SK-N-SH treated with all-trans-retinoic acid at 6 μM for 48 hours (cell line): ENCODE measurements at regions not wholly inside any gene's neighbourhood (a gene's known extent, or its start where the extent isn't known, plus 50 kb on each side); places are given as distances from the start of the nearest gene placed in this dataset.

Source experiments
- ATAC-seq: fragments of 200-7000 bp; cut with Tn5 transposase; 3 replicates; pipeline ENCODE4 v1.9.1; 2020; ENCODE audit warnings: mild to moderate bottlenecking, moderate library complexity
- ARNTL ChIP-seq: fragments of 450-650 bp; formaldehyde crosslinking; IDR thresholded peaks from 2 replicates; pipeline ENCODE4 v1.5.0; 2020; ENCODE audit warnings: low read depth, mild to moderate bottlenecking, moderate library complexity, borderline replicate concordance
- BACH2 ChIP-seq: fragments of 250-450 bp; sonication (Bioruptor Pico); IDR thresholded peaks from 2 replicates; pipeline ENCODE4 v1.9.0; 2021; ENCODE audit warnings: mild to moderate bottlenecking, borderline replicate concordance
- CSDC2 ChIP-seq: fragments of 250-450 bp; sonication (Bioruptor Pico); IDR thresholded peaks from 2 replicates; pipeline ENCODE4 v1.5.0; 2020; ENCODE audit warnings: mild to moderate bottlenecking, moderate library complexity
- ESRRG ChIP-seq: fragments of 250-450 bp; sonication (Bioruptor Pico); IDR thresholded peaks from 2 replicates; pipeline ENCODE4 v1.6.1; 2021; ENCODE audit warnings: mild to moderate bottlenecking
- GLIS3 ChIP-seq: fragments of 250-450 bp; sonication (Bioruptor Pico); IDR thresholded peaks from 2 replicates; pipeline ENCODE4 v1.5.0; 2020; ENCODE audit warnings: mild to moderate bottlenecking, moderate library complexity
- OSR1 ChIP-seq: fragments of 250-450 bp; sonication (Bioruptor Pico); IDR thresholded peaks from 2 replicates; pipeline ENCODE4 v1.8.0; 2022; ENCODE audit warnings: moderate library complexity, mild to moderate bottlenecking, inconsistent platforms
- PPARA ChIP-seq: fragments of 250-450 bp; sonication (Bioruptor Pico); IDR thresholded peaks from 2 replicates; pipeline ENCODE4 v1.5.0; 2020; ENCODE audit warnings: mild to moderate bottlenecking, borderline replicate concordance
- RARB ChIP-seq: fragments of 250-450 bp; sonication (Bioruptor Pico); IDR thresholded peaks from 2 replicates; pipeline ENCODE4 v1.8.0; 2021; ENCODE audit warnings: mild to moderate bottlenecking, moderate library complexity
- SNAI2 ChIP-seq: fragments of 250-450 bp; sonication (Bioruptor Pico); IDR thresholded peaks from 2 replicates; pipeline ENCODE4 v1.5.0; 2020; ENCODE audit warnings: mild to moderate bottlenecking, moderate library complexity
- TCF4 ChIP-seq: fragments of 250-450 bp; sonication (Bioruptor Pico); IDR thresholded peaks from 2 replicates; pipeline ENCODE4 v1.8.0; 2021; ENCODE audit warnings: mild to moderate bottlenecking, moderate library complexity, borderline replicate concordance
- TOX ChIP-seq: fragments of 250-450 bp; sonication (Bioruptor Pico); IDR thresholded peaks from 2 replicates; pipeline ENCODE4 v1.8.0; 2021; ENCODE audit warnings: mild to moderate bottlenecking, moderate library complexity, borderline replicate concordance
- ZC3H10 ChIP-seq: fragments of 250-450 bp; sonication (Bioruptor Pico); IDR thresholded peaks from 2 replicates; pipeline ENCODE4 v1.5.1; 2021; ENCODE audit warnings: mild to moderate bottlenecking, moderate library complexity
- ZFP3 ChIP-seq: fragments of 250-450 bp; sonication (Bioruptor Pico); IDR thresholded peaks from 2 replicates; pipeline ENCODE4 v1.5.0; 2020; ENCODE audit warnings: mild to moderate bottlenecking, moderate library complexity
- ZNF565 ChIP-seq: fragments of 450-650 bp; formaldehyde crosslinking; conservative IDR thresholded peaks from 2 replicates; pipeline ENCODE4 v1.5.0; 2020; ENCODE audit warnings: low read depth, mild to moderate bottlenecking, moderate library complexity
- ZNF70 ChIP-seq: fragments of 450-650 bp; formaldehyde crosslinking; IDR thresholded peaks from 2 replicates; pipeline ENCODE4 v1.5.0; 2020; ENCODE audit warnings: mild to moderate bottlenecking, moderate library complexity
- ZNF8 ChIP-seq: fragments of 450-650 bp; formaldehyde crosslinking; IDR thresholded peaks from 2 replicates; pipeline ENCODE4 v1.5.0; 2020; ENCODE audit warnings: mild to moderate bottlenecking, moderate library complexity
- TF ChIP-seq, protein P1 (sequence below): fragments of 250-450 bp; sonication (Bioruptor Pico); IDR thresholded peaks from 2 replicates; pipeline ENCODE4 v1.5.1; 2021; ENCODE audit warnings: mild to moderate bottlenecking, moderate library complexity
- TF ChIP-seq, protein P2 (sequence below): fragments of 250-450 bp; sonication (Bioruptor Pico); IDR thresholded peaks from 2 replicates; pipeline ENCODE4 v1.8.0; 2020; ENCODE audit warnings: mild to moderate bottlenecking, moderate library complexity, borderline replicate concordance
- TF ChIP-seq, protein P3 (sequence below): fragments of 250-450 bp; sonication (Bioruptor Pico); IDR thresholded peaks from 2 replicates; pipeline ENCODE4 v1.8.0; 2021; ENCODE audit warnings: low read depth, mild to moderate bottlenecking, moderate library complexity, borderline replicate concordance

DNA sequence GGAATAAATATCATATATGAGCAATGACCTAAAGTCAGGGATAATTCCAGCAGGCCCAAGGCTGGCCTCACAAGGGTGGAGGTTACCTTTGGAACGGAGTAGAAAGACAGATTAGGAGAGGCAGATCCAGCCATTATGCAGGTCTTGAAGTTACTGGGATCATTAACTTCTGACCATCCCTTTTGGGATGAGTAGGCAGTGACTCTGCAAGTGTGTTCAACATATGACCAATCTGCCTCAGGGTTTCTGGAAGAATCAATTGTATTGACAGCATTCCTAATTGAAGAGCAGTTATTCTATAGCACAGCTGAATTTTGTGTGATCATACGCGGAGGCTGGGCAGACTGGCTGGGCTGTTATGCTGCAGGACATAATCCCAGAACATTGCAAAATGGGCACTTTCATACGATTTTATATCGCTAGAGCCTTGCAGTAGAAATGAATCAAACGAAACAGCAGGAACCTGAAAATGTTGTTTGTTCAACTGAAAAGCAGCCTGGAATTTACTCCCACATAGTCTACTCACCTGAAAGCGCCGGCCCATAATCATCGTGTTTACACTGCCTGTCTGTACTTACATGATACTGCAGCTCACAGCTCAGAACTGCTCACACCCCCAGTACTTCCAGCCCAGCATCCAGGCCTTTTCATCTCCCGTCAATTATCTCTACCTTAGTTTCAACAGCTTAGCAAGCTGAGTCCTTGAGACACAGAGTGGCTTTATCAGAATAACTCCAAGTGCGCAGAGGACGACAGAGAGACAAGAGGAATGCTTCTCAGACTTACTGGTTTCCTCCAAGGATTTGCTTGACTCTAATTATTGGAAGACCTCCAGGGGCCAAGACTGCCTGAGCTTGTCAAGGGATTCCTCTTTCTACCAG, 556.1 kb downstream of the EFNB2 start:
- no peak for ATAC-seq
- TF ChIP-seq, protein P1, sequence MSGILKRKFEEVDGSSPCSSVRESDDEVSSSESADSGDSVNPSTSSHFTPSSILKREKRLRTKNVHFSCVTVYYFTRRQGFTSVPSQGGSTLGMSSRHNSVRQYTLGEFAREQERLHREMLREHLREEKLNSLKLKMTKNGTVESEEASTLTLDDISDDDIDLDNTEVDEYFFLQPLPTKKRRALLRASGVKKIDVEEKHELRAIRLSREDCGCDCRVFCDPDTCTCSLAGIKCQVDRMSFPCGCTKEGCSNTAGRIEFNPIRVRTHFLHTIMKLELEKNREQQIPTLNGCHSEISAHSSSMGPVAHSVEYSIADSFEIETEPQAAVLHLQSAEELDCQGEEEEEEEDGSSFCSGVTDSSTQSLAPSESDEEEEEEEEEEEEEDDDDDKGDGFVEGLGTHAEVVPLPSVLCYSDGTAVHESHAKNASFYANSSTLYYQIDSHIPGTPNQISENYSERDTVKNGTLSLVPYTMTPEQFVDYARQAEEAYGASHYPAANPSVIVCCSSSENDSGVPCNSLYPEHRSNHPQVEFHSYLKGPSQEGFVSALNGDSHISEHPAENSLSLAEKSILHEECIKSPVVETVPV (CRISPR knock-in tag), result no peak
- no peak for TF ChIP-seq OSR1
- no peak for TF ChIP-seq SNAI2 (CRISPR knock-in tag)
- TF ChIP-seq ZNF8 (CRISPR knock-in tag), result no peak
- TF ChIP-seq ZFP3 (CRISPR knock-in tag), result no peak
- no peak for TF ChIP-seq ZC3H10 (CRISPR knock-in tag)
- TF ChIP-seq ESRRG (CRISPR knock-in tag), result no peak
- TF ChIP-seq ZNF70 (CRISPR knock-in tag), result no peak
- no peak for TF ChIP-seq CSDC2 (CRISPR knock-in tag)
- TF ChIP-seq, protein P2, sequence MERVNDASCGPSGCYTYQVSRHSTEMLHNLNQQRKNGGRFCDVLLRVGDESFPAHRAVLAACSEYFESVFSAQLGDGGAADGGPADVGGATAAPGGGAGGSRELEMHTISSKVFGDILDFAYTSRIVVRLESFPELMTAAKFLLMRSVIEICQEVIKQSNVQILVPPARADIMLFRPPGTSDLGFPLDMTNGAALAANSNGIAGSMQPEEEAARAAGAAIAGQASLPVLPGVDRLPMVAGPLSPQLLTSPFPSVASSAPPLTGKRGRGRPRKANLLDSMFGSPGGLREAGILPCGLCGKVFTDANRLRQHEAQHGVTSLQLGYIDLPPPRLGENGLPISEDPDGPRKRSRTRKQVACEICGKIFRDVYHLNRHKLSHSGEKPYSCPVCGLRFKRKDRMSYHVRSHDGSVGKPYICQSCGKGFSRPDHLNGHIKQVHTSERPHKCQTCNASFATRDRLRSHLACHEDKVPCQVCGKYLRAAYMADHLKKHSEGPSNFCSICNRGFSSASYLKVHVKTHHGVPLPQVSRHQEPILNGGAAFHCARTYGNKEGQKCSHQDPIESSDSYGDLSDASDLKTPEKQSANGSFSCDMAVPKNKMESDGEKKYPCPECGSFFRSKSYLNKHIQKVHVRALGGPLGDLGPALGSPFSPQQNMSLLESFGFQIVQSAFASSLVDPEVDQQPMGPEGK (CRISPR knock-in tag), result no peak
- no peak for TF ChIP-seq TCF4 (CRISPR knock-in tag)
- no peak for TF ChIP-seq TOX (CRISPR knock-in tag)
- TF ChIP-seq RARB (CRISPR knock-in tag), result no peak
- no peak for TF ChIP-seq ARNTL
- no peak for TF ChIP-seq GLIS3 (CRISPR knock-in tag)
- TF ChIP-seq ZNF565 (CRISPR knock-in tag), result no peak
- TF ChIP-seq, protein P3, sequence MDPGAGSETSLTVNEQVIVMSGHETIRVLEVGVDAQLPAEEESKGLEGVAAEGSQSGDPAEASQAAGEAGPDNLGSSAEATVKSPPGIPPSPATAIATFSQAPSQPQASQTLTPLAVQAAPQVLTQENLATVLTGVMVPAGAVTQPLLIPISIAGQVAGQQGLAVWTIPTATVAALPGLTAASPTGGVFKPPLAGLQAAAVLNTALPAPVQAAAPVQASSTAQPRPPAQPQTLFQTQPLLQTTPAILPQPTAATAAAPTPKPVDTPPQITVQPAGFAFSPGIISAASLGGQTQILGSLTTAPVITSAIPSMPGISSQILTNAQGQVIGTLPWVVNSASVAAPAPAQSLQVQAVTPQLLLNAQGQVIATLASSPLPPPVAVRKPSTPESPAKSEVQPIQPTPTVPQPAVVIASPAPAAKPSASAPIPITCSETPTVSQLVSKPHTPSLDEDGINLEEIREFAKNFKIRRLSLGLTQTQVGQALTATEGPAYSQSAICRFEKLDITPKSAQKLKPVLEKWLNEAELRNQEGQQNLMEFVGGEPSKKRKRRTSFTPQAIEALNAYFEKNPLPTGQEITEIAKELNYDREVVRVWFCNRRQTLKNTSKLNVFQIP (CRISPR knock-in tag), result no peak

DNA sequence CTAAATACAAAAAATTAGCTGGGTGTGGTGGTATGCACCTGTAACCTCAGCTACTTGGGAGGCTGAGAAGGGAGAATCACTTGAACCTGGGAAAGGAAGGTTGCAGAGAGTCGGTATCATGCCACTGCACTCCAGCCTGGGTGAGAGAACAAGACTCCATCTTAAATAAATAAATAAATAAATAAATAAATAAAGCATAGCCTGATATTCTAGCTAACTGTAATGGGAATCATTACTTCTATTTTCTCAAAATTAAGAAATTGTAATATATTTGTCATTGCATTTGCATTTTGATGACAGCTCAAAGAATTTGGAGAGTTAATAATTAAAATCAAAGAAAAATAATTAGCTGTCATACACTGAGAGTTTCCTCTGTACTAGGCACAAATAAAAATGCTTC, 561.1 kb downstream of the EFNB2 start:
- ATAC-seq, result no peak
- TF ChIP-seq BACH2, result no peak
- TF ChIP-seq CSDC2 (CRISPR knock-in tag), result no peak
- TF ChIP-seq, protein P2 (CRISPR knock-in tag), result no peak
- no peak for TF ChIP-seq PPARA

DNA sequence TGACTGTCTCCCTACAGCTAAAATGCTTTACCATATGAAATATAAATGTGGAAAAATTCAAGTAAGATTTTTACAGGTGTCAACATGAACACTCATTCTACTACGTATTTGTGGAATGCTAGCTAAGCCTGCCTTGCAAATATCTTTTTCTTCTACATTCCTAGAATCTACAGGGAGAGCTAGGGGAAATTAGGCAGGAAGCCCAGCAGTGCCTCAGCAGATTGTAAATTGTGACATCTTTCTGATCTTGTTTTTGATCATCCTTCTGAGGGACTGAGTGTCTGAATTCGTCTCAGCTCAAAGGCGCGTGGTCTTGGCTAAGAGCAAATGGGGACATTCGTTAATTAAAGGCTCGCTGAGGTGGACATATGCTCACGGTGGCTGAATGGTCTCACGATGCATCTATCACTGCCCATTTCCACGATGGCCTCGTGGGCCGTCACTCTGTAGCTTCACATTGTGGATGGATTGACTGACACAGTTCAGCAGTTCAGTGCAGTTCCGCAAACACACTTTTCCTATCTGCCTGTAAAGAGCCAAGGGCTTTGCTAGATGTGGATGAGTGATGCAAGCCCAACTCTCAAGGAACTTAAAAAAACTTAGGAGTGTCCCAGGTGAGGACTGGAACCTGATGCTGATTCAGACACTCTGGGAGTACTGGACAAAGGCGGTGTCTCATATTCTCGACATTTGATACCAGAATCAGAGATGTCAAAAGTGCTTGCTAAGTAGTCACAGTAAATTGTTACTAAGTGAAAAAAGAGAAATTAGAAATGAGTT, 562.5 kb downstream of the EFNB2 start:
- ATAC-seq, result no peak
- TF ChIP-seq ZNF8 (CRISPR knock-in tag) (no peak), ARNTL (no peak), ZC3H10 (CRISPR knock-in tag) (no peak), PPARA (no peak), BACH2 (no peak), CSDC2 (CRISPR knock-in tag) (no peak), GLIS3 (CRISPR knock-in tag) (no peak), ZFP3 (CRISPR knock-in tag) (no peak)
- TF ChIP-seq, protein P1 (CRISPR knock-in tag), result no peak
- TF ChIP-seq, protein P2 (CRISPR knock-in tag), result no peak
- TF ChIP-seq, protein P3 (CRISPR knock-in tag), result no peak
